Esophagus muscularis mucosa (tissue), 3 donors: ENCODE measurements at regions not wholly inside any gene's neighbourhood (a gene's known extent, or its start where the extent isn't known, plus 50 kb on each side); places are given as distances from the start of the nearest gene placed in this dataset.

Source experiments
- POLR2A ChIP-seq: fragments of 450-650 bp; IDR thresholded peaks from one replicate; pipeline ENCODE4 v1.6.1; 2017; ENCODE audit warnings: antibody characterized with exemption, moderate library complexity, mild to moderate bottlenecking, low read depth
- POLR2AphosphoS5 ChIP-seq, 2 donors: sonication (generic); formaldehyde crosslinking; IDR thresholded peaks; one replicate each; pipeline ENCODE4 v1.6.1; 2017; ENCODE audit warnings: antibody characterized with exemption in 2 of 2
- TF ChIP-seq, protein P1 (sequence below), 3 experiments: fragments of 200-600 bp in 2 of 3; fragments of 450-650 bp in 1 of 3; sonication (generic) in 2 of 3; IDR thresholded peaks; one replicate each; pipeline ENCODE4 v1.5.1; 2017 to 2019; ENCODE audit warnings: antibody characterized with exemption in 3 of 3, mild to moderate bottlenecking in 2 of 3, moderate library complexity in 1 of 3

- TF ChIP-seq, protein P1, sequence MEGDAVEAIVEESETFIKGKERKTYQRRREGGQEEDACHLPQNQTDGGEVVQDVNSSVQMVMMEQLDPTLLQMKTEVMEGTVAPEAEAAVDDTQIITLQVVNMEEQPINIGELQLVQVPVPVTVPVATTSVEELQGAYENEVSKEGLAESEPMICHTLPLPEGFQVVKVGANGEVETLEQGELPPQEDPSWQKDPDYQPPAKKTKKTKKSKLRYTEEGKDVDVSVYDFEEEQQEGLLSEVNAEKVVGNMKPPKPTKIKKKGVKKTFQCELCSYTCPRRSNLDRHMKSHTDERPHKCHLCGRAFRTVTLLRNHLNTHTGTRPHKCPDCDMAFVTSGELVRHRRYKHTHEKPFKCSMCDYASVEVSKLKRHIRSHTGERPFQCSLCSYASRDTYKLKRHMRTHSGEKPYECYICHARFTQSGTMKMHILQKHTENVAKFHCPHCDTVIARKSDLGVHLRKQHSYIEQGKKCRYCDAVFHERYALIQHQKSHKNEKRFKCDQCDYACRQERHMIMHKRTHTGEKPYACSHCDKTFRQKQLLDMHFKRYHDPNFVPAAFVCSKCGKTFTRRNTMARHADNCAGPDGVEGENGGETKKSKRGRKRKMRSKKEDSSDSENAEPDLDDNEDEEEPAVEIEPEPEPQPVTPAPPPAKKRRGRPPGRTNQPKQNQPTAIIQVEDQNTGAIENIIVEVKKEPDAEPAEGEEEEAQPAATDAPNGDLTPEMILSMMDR (IDR thresholded peaks at IDR 0.05) = no peak
- no peak for TF ChIP-seq POLR2A
- no peak for TF ChIP-seq POLR2AphosphoS5 (IDR thresholded peaks at IDR 0.05)
These were observed 109.3 kb downstream of the SCP2D1 start for GRCh38 chr20:18922898-18923297.
